Liver (tissue), 8 donors: ENCODE measurements at regions not wholly inside any gene's neighbourhood (a gene's known extent, or its start where the extent isn't known, plus 50 kb on each side); places are given as distances from the start of the nearest gene placed in this dataset.

Source experiments
- DNase-seq: peaks from one replicate; pipeline ENCODE4 v3.0.0-alpha.2; 2017; ENCODE audit warnings: low spot score
- H3K27ac ChIP-seq, 2 donors: one replicate each; pipeline ENCODE4 v1.7.0; 2013; ENCODE audit warnings: inconsistent platforms in 2 of 2, low read length in 2 of 2, control low read depth in 1 of 2, low read depth in 1 of 2, mild to moderate bottlenecking in 1 of 2
- H3K27me3 ChIP-seq, 4 donors: one replicate each; pipeline versions ENCODE4 v1.6.1 to v1.7.0; 2013; ENCODE audit warnings: low read length in 3 of 4, inconsistent platforms in 1 of 4, mild to moderate bottlenecking in 1 of 4, moderate library complexity in 1 of 4; ENCODE audit not compliant: control insufficient read depth in 4 of 4, insufficient read depth in 4 of 4
- H3K36me3 ChIP-seq, 4 donors: one replicate each; pipeline versions ENCODE4 v1.6.1 to v1.7.0; 2013; ENCODE audit warnings: low read length in 3 of 4, mild to moderate bottlenecking in 3 of 4, low read depth in 1 of 4, moderate library complexity in 1 of 4; ENCODE audit not compliant: control insufficient read depth in 4 of 4, insufficient read depth in 3 of 4
- H3K4me1 ChIP-seq, 4 donors: one replicate each; pipeline versions ENCODE4 v1.6.1 to v1.7.0; 2013; ENCODE audit warnings: low read length in 3 of 4, mild to moderate bottlenecking in 3 of 4, moderate library complexity in 1 of 4; ENCODE audit not compliant: control insufficient read depth in 4 of 4, insufficient read depth in 4 of 4
- H3K4me3 ChIP-seq, 3 donors: one replicate each; pipeline versions ENCODE4 v1.6.1 to v1.7.0; 2013; ENCODE audit warnings: low read length in 3 of 3, control low read depth in 1 of 3, low read depth in 1 of 3, mild to moderate bottlenecking in 1 of 3
- H3K9ac ChIP-seq, 2 donors: one replicate each; pipeline ENCODE4 v1.7.0; 2013; ENCODE audit warnings: low read length in 2 of 2, mild to moderate bottlenecking in 2 of 2, moderate library complexity in 2 of 2, control low read depth in 1 of 2, low read depth in 1 of 2
- H3K9me3 ChIP-seq, 4 donors: one replicate each; pipeline versions ENCODE4 v1.6.1 to v1.7.0; 2013; ENCODE audit warnings: low read length in 3 of 4; ENCODE audit not compliant: control insufficient read depth in 4 of 4
- FOXA2 ChIP-seq: IDR thresholded peaks from 2 replicates; pipeline ENCODE4 v1.6.1; 2016; ENCODE audit warnings: antibody characterized with exemption
- GABPA ChIP-seq, 2 donors: IDR thresholded peaks in 1 of 2; conservative IDR thresholded peaks in 1 of 2; 2 replicates each; pipeline ENCODE4 v1.6.1; 2016; ENCODE audit warnings: antibody characterized with exemption in 2 of 2, mild to moderate bottlenecking in 1 of 2, moderate library complexity in 1 of 2
- HNF4A ChIP-seq, 2 donors: conservative IDR thresholded peaks; 2 replicates each; pipeline ENCODE4 v1.6.1; 2016; ENCODE audit warnings: antibody characterized with exemption in 2 of 2, mild to moderate bottlenecking in 2 of 2
- HNF4G ChIP-seq: IDR thresholded peaks from 2 replicates; pipeline ENCODE4 v1.6.1; 2016; ENCODE audit warnings: antibody characterized with exemption
- JUND ChIP-seq, 2 donors: IDR thresholded peaks; 2 replicates each; pipeline ENCODE4 v1.6.1; 2016; ENCODE audit warnings: antibody characterized with exemption in 2 of 2
- NR2F2 ChIP-seq: IDR thresholded peaks from 2 replicates; pipeline ENCODE4 v1.6.1; 2016; ENCODE audit warnings: antibody characterized with exemption
- RXRA ChIP-seq, 2 donors: IDR thresholded peaks; 2 replicates each; pipeline ENCODE4 v1.6.1; 2017 to 2018; ENCODE audit warnings: antibody characterized with exemption in 2 of 2, mild to moderate bottlenecking in 1 of 2
- TAF1 ChIP-seq: conservative IDR thresholded peaks from 2 replicates; pipeline ENCODE4 v1.6.1; 2016; ENCODE audit warnings: antibody characterized with exemption, mild to moderate bottlenecking
- YY1 ChIP-seq: IDR thresholded peaks from 2 replicates; pipeline ENCODE4 v1.6.1; 2016; ENCODE audit warnings: antibody characterized with exemption, mild to moderate bottlenecking
- WGBS: extraction: QIAGEN DNeasy Blood & Tissue Kit; methylation state at CpG from one replicate; pipeline ENCODE4 v1.1.7; 2013; 5-methylcytosine and 5-hydroxymethylcytosine counted together
- TF ChIP-seq, protein P1 (sequence below): IDR thresholded peaks from 2 replicates; pipeline ENCODE4 v1.6.1; 2016; ENCODE audit warnings: antibody characterized with exemption
- TF ChIP-seq, protein P2 (sequence below): IDR thresholded peaks from 2 replicates; pipeline ENCODE4 v1.6.1; 2016; ENCODE audit warnings: antibody characterized with exemption, mild to moderate bottlenecking
- TF ChIP-seq, protein P3 (sequence below): IDR thresholded peaks from 2 replicates; pipeline ENCODE4 v1.6.1; 2016; ENCODE audit warnings: antibody characterized with exemption
- TF ChIP-seq, protein P4 (sequence below): IDR thresholded peaks from 2 replicates; pipeline ENCODE4 v1.6.1; 2016; ENCODE audit warnings: antibody characterized with exemption
- TF ChIP-seq, protein P5 (sequence below): fragments of 150-350 bp; IDR thresholded peaks from 2 replicates; pipeline ENCODE4 v1.5.1; 2017; ENCODE audit warnings: improper control_type of control experiment, low read depth, low read length; ENCODE audit not compliant: missing input control
- donor health status: healthy.
- donor health status: healthy.
- donor health status: healthy.
- donor health status: healthy.
- donor health status: healthy.

DNA sequence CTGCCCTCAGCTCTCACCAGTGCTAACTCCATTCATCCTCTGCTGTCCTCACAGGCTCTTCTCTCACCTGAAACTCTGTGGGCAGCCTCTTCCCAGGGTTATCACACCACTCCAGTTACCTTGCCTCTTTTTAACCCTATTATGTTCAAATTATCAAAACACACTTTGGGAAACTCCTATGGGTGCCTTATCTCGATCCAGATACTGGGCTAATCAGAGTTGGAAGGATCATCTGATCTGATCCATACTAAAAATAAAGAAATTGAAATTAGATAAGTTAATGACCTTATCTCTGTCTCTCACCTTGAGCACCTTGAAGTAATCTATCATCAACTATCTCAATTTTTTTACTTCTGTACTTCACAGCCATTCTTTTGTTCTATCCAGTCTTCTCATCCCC is 300.5 kb upstream of the ISL1 start:
- WGBS, result 23% methylated on average over 1 of the region's 1 CpG
- no peaks in the 10 kb centered on the region for H3K27me3 ChIP-seq
- H3K9me3 ChIP-seq, result no peaks in the 10 kb centered on the region
- TF ChIP-seq, protein P1, sequence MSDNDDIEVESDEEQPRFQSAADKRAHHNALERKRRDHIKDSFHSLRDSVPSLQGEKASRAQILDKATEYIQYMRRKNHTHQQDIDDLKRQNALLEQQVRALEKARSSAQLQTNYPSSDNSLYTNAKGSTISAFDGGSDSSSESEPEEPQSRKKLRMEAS, result no peak
- TF ChIP-seq TAF1 (no peak), JUND (IDR thresholded peaks at IDR 0.05) (no peak), HNF4A (conservative IDR thresholded peaks at IDR 0.05) (no peak), HNF4G (no peak), GABPA (IDR thresholded peaks at IDR 0.05 in 1 of 2, conservative IDR thresholded peaks at IDR 0.05 in 1 of 2) (no peak), RXRA (IDR thresholded peaks at IDR 0.05) (no peak), FOXA2 (no peak)
- TF ChIP-seq, protein P2, sequence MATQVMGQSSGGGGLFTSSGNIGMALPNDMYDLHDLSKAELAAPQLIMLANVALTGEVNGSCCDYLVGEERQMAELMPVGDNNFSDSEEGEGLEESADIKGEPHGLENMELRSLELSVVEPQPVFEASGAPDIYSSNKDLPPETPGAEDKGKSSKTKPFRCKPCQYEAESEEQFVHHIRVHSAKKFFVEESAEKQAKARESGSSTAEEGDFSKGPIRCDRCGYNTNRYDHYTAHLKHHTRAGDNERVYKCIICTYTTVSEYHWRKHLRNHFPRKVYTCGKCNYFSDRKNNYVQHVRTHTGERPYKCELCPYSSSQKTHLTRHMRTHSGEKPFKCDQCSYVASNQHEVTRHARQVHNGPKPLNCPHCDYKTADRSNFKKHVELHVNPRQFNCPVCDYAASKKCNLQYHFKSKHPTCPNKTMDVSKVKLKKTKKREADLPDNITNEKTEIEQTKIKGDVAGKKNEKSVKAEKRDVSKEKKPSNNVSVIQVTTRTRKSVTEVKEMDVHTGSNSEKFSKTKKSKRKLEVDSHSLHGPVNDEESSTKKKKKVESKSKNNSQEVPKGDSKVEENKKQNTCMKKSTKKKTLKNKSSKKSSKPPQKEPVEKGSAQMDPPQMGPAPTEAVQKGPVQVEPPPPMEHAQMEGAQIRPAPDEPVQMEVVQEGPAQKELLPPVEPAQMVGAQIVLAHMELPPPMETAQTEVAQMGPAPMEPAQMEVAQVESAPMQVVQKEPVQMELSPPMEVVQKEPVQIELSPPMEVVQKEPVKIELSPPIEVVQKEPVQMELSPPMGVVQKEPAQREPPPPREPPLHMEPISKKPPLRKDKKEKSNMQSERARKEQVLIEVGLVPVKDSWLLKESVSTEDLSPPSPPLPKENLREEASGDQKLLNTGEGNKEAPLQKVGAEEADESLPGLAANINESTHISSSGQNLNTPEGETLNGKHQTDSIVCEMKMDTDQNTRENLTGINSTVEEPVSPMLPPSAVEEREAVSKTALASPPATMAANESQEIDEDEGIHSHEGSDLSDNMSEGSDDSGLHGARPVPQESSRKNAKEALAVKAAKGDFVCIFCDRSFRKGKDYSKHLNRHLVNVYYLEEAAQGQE, result no peak
- TF ChIP-seq, protein P3, sequence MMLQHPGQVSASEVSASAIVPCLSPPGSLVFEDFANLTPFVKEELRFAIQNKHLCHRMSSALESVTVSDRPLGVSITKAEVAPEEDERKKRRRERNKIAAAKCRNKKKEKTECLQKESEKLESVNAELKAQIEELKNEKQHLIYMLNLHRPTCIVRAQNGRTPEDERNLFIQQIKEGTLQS, result no peak
- H3K4me3 ChIP-seq, result no peak overlapping the region
- no peaks in the 10 kb centered on the region for H3K36me3 ChIP-seq
- H3K9ac ChIP-seq, result no peak overlapping the region
- H3K4me1 ChIP-seq, result no peaks in the 10 kb centered on the region
- DNase-seq, result no peak
- no peak overlapping the region for H3K27ac ChIP-seq

DNA sequence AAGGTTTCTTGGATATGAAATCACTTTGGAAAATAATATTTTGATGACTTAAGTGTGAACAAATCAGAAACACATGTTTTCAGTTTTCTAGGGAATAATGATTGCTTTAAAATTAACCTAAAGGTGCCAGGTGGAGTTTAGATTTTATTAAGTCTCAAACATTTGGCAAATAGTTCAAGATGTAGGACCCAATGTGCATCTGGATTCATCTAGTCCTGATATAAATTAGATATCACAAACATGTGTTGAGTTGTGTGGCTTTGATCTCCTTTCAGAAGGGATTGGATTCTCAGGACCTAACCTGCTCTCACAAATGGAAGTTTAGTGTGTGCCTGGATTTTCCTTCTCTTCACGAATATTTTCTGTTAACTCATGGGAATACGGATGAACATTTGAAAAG is 291.4 kb upstream of the ISL1 start:
- no peak overlapping the region for H3K9ac ChIP-seq
- no peaks in the 10 kb centered on the region for H3K4me1 ChIP-seq
- H3K27me3 ChIP-seq, result peaks cover 0 to 2% (median 0%) of the 10 kb centered on the region in 4 donors
- TF ChIP-seq GABPA (IDR thresholded peaks at IDR 0.05 in 1 of 2, conservative IDR thresholded peaks at IDR 0.05 in 1 of 2) (no peak), NR2F2 (no peak), HNF4A (conservative IDR thresholded peaks at IDR 0.05) (no peak), YY1 (no peak)
- TF ChIP-seq, protein P4, sequence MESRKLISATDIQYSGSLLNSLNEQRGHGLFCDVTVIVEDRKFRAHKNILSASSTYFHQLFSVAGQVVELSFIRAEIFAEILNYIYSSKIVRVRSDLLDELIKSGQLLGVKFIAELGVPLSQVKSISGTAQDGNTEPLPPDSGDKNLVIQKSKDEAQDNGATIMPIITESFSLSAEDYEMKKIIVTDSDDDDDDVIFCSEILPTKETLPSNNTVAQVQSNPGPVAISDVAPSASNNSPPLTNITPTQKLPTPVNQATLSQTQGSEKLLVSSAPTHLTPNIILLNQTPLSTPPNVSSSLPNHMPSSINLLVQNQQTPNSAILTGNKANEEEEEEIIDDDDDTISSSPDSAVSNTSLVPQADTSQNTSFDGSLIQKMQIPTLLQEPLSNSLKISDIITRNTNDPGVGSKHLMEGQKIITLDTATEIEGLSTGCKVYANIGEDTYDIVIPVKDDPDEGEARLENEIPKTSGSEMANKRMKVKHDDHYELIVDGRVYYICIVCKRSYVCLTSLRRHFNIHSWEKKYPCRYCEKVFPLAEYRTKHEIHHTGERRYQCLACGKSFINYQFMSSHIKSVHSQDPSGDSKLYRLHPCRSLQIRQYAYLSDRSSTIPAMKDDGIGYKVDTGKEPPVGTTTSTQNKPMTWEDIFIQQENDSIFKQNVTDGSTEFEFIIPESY, result no peak
- TF ChIP-seq, protein P5, sequence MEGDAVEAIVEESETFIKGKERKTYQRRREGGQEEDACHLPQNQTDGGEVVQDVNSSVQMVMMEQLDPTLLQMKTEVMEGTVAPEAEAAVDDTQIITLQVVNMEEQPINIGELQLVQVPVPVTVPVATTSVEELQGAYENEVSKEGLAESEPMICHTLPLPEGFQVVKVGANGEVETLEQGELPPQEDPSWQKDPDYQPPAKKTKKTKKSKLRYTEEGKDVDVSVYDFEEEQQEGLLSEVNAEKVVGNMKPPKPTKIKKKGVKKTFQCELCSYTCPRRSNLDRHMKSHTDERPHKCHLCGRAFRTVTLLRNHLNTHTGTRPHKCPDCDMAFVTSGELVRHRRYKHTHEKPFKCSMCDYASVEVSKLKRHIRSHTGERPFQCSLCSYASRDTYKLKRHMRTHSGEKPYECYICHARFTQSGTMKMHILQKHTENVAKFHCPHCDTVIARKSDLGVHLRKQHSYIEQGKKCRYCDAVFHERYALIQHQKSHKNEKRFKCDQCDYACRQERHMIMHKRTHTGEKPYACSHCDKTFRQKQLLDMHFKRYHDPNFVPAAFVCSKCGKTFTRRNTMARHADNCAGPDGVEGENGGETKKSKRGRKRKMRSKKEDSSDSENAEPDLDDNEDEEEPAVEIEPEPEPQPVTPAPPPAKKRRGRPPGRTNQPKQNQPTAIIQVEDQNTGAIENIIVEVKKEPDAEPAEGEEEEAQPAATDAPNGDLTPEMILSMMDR, result no peak
- TF ChIP-seq, protein P3, result no peak
- TF ChIP-seq, protein P1, result no peak
- H3K36me3 ChIP-seq, result no peaks in the 10 kb centered on the region
- no peak overlapping the region for H3K27ac ChIP-seq
- no peak overlapping the region for H3K4me3 ChIP-seq
- no peak for DNase-seq
- H3K9me3 ChIP-seq, result no peaks in the 10 kb centered on the region
- WGBS, result 91% methylated on average over 2 of the region's 2 CpGs
